Mucosa of descending colon (tissue), 3 donors: ENCODE measurements at regions not wholly inside any gene's neighbourhood (a gene's known extent, or its start where the extent isn't known, plus 50 kb on each side); places are given as distances from the start of the nearest gene placed in this dataset.
"Not testable (repeated sequence)": the region's sequence is repeated elsewhere in the genome, so short reads cannot be mapped to it uniquely, and the experiment has no call there.

Experiments used
- ATAC-seq: fragments of 200-7000 bp; cut with Tn5 transposase; one replicate; pipeline ENCODE4 v1.9.1; 2020; ENCODE audit warnings: mild to moderate bottlenecking, moderate library complexity
- DNase-seq, 3 donors: peaks; one replicate each; pipeline ENCODE4 v3.0.0-alpha.2; 2020
- H3K36me3 ChIP-seq: fragments of 200-600 bp; one replicate; pipeline ENCODE4 v1.8.0; 2021; ENCODE audit warnings: low read depth, mild to moderate bottlenecking
- H3K4me1 ChIP-seq: fragments of 200-600 bp; one replicate; pipeline ENCODE4 v1.8.0; 2021; ENCODE audit warnings: low read depth, mild to moderate bottlenecking
- H3K4me3 ChIP-seq: fragments of 200-600 bp; one replicate; pipeline ENCODE4 v1.8.0; 2021; ENCODE audit warnings: mild to moderate bottlenecking
- H3K9me3 ChIP-seq: fragments of 200-600 bp; one replicate; pipeline ENCODE4 v1.8.0; 2021; ENCODE audit warnings: mild to moderate bottlenecking
- intact Hi-C, 2 donors: fragments of 100-400 bp; cut with DNase I in 1 of 2; cut with micrococcal nuclease in 1 of 2; formaldehyde crosslinking; loops; one replicate each; pipeline versions ENCODE4 v1.11.0 to v1.11.1; 2022; cut with DNase I, micrococcal nuclease
- TF ChIP-seq, protein P1 (sequence below): fragments of 200-600 bp; IDR thresholded peaks from one replicate; pipeline ENCODE4 v1.8.0; 2022; ENCODE audit warnings: antibody characterized with exemption, mild to moderate bottlenecking
- donor health status: DM: no; HTN: no; CAD: no; lungs with moderate emphysema.
- donor health status: DM: no; HTN: no; CAD: no.
- donor health status: DM: no; HTN: yes; CAD: no.

DNA sequence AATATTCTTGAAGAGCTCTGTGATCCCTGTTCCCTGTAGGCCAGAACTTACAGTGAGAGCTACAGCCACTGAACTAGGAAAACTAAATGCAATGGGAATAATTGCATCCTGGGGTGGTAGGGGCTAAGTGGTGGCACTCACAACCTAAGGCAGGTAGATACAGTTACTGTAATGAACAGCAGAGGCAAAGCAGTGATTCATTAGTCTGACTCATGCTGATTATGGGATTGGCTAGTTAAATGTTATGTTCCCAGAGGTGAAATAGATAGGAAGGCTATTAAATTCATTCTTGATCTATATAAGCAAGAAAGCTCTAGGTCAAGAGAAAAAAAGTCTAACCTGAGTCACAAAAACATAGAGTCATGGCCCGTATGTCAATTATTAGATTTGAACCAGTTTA is 173.1 kb upstream of the MALRD1 start:
- no peak overlapping the region for H3K4me3 ChIP-seq
- no peaks in the 10 kb centered on the region for H3K9me3 ChIP-seq
- TF ChIP-seq, protein P1, sequence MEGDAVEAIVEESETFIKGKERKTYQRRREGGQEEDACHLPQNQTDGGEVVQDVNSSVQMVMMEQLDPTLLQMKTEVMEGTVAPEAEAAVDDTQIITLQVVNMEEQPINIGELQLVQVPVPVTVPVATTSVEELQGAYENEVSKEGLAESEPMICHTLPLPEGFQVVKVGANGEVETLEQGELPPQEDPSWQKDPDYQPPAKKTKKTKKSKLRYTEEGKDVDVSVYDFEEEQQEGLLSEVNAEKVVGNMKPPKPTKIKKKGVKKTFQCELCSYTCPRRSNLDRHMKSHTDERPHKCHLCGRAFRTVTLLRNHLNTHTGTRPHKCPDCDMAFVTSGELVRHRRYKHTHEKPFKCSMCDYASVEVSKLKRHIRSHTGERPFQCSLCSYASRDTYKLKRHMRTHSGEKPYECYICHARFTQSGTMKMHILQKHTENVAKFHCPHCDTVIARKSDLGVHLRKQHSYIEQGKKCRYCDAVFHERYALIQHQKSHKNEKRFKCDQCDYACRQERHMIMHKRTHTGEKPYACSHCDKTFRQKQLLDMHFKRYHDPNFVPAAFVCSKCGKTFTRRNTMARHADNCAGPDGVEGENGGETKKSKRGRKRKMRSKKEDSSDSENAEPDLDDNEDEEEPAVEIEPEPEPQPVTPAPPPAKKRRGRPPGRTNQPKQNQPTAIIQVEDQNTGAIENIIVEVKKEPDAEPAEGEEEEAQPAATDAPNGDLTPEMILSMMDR: no peak
- no peak for DNase-seq
- H3K36me3 ChIP-seq: no peaks in the 10 kb centered on the region
- intact Hi-C loops: no loop called here
- no peaks in the 10 kb centered on the region for H3K4me1 ChIP-seq
- no peak for ATAC-seq

DNA sequence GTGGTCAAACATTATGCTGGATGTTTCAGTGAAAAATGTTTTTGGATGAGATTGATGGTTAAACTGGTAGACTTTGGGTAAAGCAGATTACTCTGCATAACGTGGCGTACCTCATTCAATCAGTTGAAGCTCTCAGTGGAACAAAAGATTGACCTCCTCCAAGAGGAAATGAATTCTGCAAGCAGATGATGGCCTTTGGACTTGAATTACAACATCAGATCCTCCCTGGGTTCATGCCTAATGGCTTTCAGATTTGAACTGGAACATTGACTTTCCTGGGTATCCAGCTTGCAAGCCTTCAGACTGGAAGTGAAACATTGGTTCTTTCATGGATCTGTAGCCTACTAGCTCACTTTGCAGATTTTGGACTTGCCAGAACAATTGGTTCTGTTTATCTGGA is 169.3 kb upstream of the MALRD1 start:
- DNase-seq: peak in 1 of 3 donors; percentile 10
- no peaks in the 10 kb centered on the region for H3K4me1 ChIP-seq
- peak; percentile 67 for ATAC-seq
- TF ChIP-seq, protein P1: no peak
- intact Hi-C loops: no loop called here
- H3K4me3 ChIP-seq: no peak overlapping the region
- H3K9me3 ChIP-seq: no peaks in the 10 kb centered on the region
- no peaks in the 10 kb centered on the region for H3K36me3 ChIP-seq

DNA sequence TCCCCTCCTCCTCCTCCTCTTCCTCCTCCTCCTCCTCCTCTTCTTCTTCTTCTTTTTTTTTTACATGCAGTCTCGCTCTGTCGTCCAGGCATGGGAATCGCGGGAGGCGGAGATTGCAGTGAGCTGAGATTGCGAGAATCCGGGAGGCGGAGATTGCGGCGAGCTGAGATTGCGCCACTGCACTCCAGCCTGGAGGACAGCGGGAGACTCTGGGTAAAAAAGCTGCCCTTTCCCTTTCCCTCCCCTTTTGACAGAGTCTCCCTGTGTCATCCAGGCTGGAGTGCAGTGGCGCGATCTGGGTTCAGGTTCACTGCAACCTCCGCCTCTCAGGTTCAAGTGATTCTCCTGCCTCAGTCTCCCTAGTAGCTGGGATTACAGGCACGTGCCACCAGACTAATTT is 168.1 kb upstream of the MALRD1 start:
- intact Hi-C loops: no loop called here
- Histone ChIP-seq H3K36me3 (no peaks in the 10 kb centered on the region), H3K9me3 (no peaks in the 10 kb centered on the region), H3K4me1 (no peaks in the 10 kb centered on the region), H3K4me3 (no peak overlapping the region)
- TF ChIP-seq, protein P1: no peak
- DNase-seq (no peak), ATAC-seq (no peak)

DNA sequence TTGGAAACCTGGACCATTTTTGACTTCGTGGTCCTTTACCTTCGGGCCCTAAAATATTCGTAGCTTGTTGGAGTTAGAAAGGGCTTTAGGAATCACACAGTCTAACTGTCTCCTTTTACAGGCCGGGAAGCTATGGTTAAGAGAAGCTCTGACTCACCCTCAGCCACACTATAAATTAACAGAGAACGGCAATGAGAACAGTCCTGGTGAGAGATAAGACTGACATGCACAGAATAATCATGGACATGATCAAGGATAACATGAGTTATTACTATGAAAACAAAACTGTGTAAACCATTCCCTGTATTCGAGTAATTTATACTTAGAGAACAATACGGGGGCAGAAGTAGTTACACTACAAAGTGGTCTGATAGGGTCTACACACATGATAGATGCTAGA is 162.5 kb upstream of the MALRD1 start:
- Histone ChIP-seq H3K4me3 (no peak overlapping the region), H3K9me3 (no peaks in the 10 kb centered on the region), H3K36me3 (no peaks in the 10 kb centered on the region), H3K4me1 (no peaks in the 10 kb centered on the region)
- TF ChIP-seq, protein P1: no peak
- ATAC-seq (no peak), DNase-seq (no peak)
- intact Hi-C loops: no loop called here

DNA sequence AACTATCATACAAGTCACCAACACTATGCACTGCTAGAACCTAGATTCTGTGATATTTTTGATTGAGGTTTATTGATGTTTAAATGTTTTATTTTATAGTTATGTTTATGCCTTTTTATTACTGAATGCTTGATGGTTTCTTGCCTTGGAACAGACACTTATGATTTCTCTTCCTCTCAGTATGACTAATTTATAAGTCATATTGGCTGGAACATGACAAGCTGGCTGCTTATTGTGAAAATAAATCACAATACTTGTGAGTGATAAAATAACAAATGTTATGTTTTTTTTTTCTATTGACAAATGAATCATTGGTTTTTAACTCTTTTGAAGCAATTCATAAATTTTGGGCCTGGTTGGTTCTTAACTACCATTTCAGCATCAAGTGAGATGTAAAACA is 142.0 kb upstream of the MALRD1 start:
- intact Hi-C loops: no loop called here
- Histone ChIP-seq H3K4me1 (no peaks in the 10 kb centered on the region), H3K9me3 (no peaks in the 10 kb centered on the region), H3K4me3 (no peak overlapping the region), H3K36me3 (no peaks in the 10 kb centered on the region)
- ATAC-seq (no peak), DNase-seq (no peak)
- TF ChIP-seq, protein P1: no peak

DNA sequence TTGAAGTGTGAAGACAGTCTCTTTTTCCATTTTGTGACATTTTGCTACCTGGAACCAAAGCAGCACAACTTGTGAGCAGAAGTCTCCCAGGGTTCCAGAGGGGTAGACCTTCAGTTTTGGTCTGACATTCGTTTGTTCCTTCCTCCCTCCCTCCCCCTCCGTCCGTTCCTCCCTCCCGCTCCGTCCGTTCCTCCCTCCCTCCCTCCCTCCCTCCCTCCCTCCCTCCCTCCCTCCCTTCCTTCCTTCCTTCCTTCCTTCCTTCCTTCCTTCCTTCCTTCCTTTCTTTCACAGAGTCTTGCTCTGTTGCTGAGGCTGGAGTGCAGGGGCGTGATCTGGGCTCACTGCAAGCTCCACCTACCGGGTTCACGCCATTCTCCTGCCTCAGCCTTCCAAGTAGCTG is 131.2 kb upstream of the MALRD1 start:
- H3K4me1 ChIP-seq, H3K36me3 ChIP-seq, H3K4me3 ChIP-seq, intact Hi-C loops, H3K9me3 ChIP-seq, DNase-seq, ATAC-seq: not testable (repeated sequence)
